ENCODE measurements at regions not wholly inside any gene's neighbourhood (a gene's known extent, or its start where the extent isn't known, plus 50 kb on each side); places are given as distances from the start of the nearest gene placed in this dataset.

- no peak for DNase-seq (ENCODE audit: low read depth)
These were observed 282.1 kb upstream of the GRIP1 start for GRCh38 chr12:66960704-66961690.

GRCh38 chr12:66962290-66962689 is 283.4 kb upstream of the GRIP1 start:
- DNase-seq (ENCODE audit: low read depth): no peak

- no peak for DNase-seq (ENCODE audit: low read depth)
These were observed 285.0 kb upstream of the GRIP1 start for GRCh38 chr12:66963901-66964300.

- peak; percentile 20 for DNase-seq (ENCODE audit: low read depth)
These were observed 285.8 kb upstream of the GRIP1 start for GRCh38 chr12:66964629-66965028.

- no peak for DNase-seq (ENCODE audit: low read depth)
These were observed 286.7 kb upstream of the GRIP1 start for GRCh38 chr12:66965621-66966020.

DNA sequence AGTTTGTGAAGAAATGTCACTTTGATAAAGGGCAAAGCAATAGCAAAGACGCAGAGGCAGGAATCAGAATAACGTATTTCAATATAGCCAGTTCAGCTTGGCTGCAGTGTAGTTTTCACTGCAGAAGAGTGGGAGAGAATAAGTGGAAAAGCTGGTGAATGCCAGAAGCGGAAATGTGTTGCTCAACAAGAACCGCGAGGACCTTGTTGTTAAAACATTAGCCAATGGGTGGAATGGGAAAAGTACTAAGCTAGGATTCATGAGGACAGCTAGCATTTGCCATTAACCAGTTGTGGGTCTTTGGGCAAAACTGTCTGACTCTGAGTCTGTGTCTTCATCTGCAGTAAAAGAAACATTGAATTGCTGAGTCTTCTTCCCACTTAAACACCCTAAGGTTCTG is 292.9 kb upstream of the GRIP1 start:
- DNase-seq (ENCODE audit: low read depth): no peak

GRCh38 chr12:66976526-66976925 is 292.6 kb upstream of the CAND1 start:
- DNase-seq (ENCODE audit: low read depth): no peak

DNA sequence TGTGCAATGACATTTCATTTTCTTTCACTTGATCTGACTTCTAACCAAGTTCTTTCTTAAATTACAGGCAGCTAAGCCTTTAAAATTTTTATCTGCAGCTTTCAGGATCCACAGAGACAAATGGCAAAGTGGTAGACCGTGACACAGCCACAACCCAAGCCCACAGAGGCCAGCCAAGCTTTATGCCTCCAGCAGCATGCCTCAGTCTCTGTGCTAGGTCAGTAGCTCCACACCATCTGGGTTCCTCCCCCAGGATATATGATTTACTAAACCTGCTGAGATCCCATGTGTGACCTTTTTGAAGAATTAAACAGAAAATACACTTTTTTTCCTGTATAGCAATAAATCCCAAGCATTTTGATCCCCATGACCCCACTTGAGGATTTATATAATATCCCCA is 290.4 kb upstream of the CAND1 start:
- no peak for DNase-seq (ENCODE audit: low read depth)

GRCh38 chr12:66979251-66979650 is 289.9 kb upstream of the CAND1 start:
- no peak for DNase-seq (ENCODE audit: low read depth)

GRCh38 chr12:66984077-66984476 is 285.1 kb upstream of the CAND1 start:
- DNase-seq (ENCODE audit: low read depth): no peak

- no peak for DNase-seq (ENCODE audit: low read depth)
These were observed 284.2 kb upstream of the CAND1 start for GRCh38 chr12:66984962-66985361.

GRCh38 chr12:66999141-66999540 is 270.0 kb upstream of the CAND1 start:
- no peak for DNase-seq (ENCODE audit: low read depth)

- no peak for DNase-seq (ENCODE audit: low read depth)
These were observed 267.9 kb upstream of the CAND1 start for GRCh38 chr12:67001251-67001650.

- no peak for DNase-seq (ENCODE audit: low read depth)
These were observed 266.4 kb upstream of the CAND1 start for GRCh38 chr12:67002720-67003119.

DNA sequence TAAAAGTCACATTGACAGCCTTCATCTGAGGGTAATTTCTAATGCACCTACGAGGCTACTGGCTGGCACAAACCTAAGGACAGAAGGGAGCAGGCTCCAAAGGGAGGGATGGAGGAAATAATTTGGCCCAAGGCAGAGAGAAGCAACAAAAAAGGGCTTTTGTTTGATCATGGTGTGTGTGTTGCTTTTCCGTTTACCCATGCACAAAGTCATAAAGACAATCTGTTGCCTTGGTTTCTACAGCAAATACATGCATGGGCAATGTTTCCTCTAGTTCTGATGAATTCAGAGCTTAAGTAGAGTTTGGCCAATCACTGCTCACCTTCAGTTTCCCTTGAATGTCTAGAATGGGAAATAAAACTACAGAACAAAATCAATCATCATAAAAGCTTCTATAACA is 262.5 kb upstream of the CAND1 start:
- DNase-seq (ENCODE audit: low read depth): no peak

GRCh38 chr12:67014642-67015041 is 254.5 kb upstream of the CAND1 start:
- no peak for DNase-seq (ENCODE audit: low read depth)

- peak; percentile 10 for DNase-seq (ENCODE audit: low read depth)
These were observed 251.1 kb upstream of the CAND1 start for GRCh38 chr12:67018105-67018504.

DNA sequence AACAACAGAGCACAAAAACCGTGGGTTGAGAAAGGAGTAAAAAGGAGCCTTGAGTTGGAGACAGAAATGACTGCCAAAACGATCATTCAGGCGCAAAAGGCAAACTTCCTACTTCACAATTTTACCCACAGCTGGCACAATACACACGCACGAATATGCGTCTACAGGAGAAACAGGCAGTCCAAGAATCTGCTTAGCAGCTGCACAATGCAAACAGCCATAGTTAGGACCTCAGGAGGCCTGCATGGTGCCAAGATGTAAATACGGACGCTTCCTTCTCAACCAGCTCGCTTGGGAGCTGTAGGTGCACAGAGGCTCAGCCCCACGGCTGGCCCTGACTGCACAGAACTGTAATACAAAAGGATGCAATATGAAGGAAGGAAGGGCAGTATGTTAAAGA is 250.1 kb upstream of the CAND1 start:
- DNase-seq (ENCODE audit: low read depth): no peak

DNA sequence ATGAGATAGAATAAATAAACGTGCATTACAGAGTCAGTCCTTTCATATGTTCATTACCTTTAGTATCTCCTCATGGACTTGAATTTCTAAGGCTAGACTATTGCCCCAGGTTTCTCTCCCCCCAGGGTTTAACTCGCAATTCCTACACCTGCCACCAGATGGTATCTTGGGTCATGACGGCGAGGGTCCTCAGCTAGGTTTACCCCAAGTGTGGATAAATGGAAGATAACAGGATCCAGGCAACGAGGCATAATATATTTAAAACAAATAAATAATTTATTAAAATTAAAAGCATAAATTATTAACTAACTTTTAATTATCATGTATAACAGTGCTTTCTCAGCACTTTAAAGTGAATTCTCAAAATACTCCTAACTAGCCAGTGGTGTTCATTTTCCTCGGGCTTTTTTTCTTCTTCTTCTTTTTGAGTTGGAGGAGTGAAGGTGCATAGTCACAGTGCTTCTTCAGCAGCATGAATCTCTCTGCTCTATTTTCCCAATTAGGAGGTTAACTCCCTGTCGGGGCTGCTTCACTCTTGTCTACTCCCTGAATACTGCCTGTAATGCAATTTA is 243.5 kb upstream of the CAND1 start:
- DNase-seq (ENCODE audit: low read depth): peak; percentile 29

- no peak for DNase-seq (ENCODE audit: low read depth)
These were observed 242.5 kb upstream of the CAND1 start for GRCh38 chr12:67026487-67027246.

DNA sequence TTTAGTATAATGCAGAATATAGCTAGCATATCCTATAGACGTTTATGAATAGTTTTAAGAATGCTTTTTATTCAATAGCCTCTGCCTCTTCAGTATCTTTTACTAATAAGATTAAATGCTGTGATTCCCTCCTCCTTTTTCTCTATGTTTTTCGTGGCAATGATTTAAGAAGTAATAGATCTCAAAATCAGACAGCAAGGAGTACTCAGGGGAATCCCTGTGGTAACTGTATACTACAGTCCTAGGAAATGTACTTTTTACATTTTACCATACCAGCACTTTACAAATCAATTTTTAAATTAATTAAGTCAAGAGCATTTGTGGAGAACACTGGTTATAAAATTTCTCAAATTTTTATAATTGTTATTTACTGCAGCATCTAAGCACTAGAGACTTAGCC is 240.6 kb upstream of the CAND1 start:
- DNase-seq (ENCODE audit: low read depth): no peak
